GM19467 (cell line): ENCODE measurements at regions not wholly inside any gene's neighbourhood (a gene's known extent, or its start where the extent isn't known, plus 50 kb on each side); places are given as distances from the start of the nearest gene placed in this dataset.

ENCODE experiments used
- ATAC-seq: cut with Tn5 transposase; IDR thresholded peaks from one replicate; pipeline ENCODE4 v1.9.1; 2021; ENCODE audit warnings: mild to moderate bottlenecking, moderate library complexity; ENCODE audit not compliant: unreplicated experiment

- ATAC-seq = no peak
Observed at GRCh38 chr1:201589186-201589585, 50.3 kb downstream of the NAV1 start.

GRCh38 chr1:201590474-201590873 lies 51.5 kb downstream of the NAV1 start:
- ATAC-seq = no peak

GRCh38 chr1:201591348-201591747 lies 52.4 kb downstream of the NAV1 start:
- ATAC-seq = no peak

- no peak for ATAC-seq
Observed at GRCh38 chr1:201591981-201592380, 53.1 kb downstream of the NAV1 start.

- no peak for ATAC-seq
Observed at GRCh38 chr1:201593200-201593921, 54.4 kb downstream of the NAV1 start.

- ATAC-seq = no peak
Observed at GRCh38 chr1:201594575-201595245, 55.8 kb downstream of the NAV1 start.

GRCh38 chr1:201595381-201595780 lies 56.5 kb downstream of the NAV1 start:
- no peak for ATAC-seq

GRCh38 chr1:201596101-201596868 lies 57.4 kb downstream of the NAV1 start:
- ATAC-seq = no peak

- ATAC-seq = no peak
Observed at GRCh38 chr1:201597551-201598230, 58.8 kb downstream of the NAV1 start.

GRCh38 chr1:201598396-201598795 lies 59.5 kb downstream of the NAV1 start:
- no peak for ATAC-seq

GRCh38 chr1:201598973-201599372 lies 60.0 kb downstream of the NAV1 start:
- ATAC-seq = no peak

GRCh38 chr1:201599548-201599947 lies 60.6 kb downstream of the NAV1 start:
- ATAC-seq = no peak

- ATAC-seq = no peak
Observed at GRCh38 chr1:201602413-201603265, 63.7 kb downstream of the NAV1 start.

- ATAC-seq = no peak
Observed at GRCh38 chr1:201603613-201604232, 64.8 kb downstream of the NAV1 start.

- ATAC-seq = no peak
Observed at GRCh38 chr1:201605385-201606010, 66.6 kb downstream of the NAV1 start.

GRCh38 chr1:201606096-201606495 lies 67.2 kb downstream of the NAV1 start:
- ATAC-seq = no peak

- no peak for ATAC-seq
Observed at GRCh38 chr1:201606623-201607022, 67.7 kb downstream of the NAV1 start.

- ATAC-seq = no peak
Observed at GRCh38 chr1:201608635-201609395, 69.9 kb downstream of the NAV1 start.
